Testis (tissue), 2 donors: ENCODE measurements at regions not wholly inside any gene's neighbourhood (a gene's known extent, or its start where the extent isn't known, plus 50 kb on each side); places are given as distances from the start of the nearest gene placed in this dataset.
"Not testable (repeated sequence)": the region's sequence is repeated elsewhere in the genome, so short reads cannot be mapped to it uniquely, and the experiment has no call there.

Experiments
- DNase-seq: peaks from one replicate; pipeline ENCODE4 v3.0.0-alpha.2; 2019
- H3K27ac ChIP-seq, 2 donors: fragments of 200-600 bp; sonication (generic); one replicate each; pipeline ENCODE4 v1.5.1; 2019
- H3K27me3 ChIP-seq: fragments of 200-600 bp; sonication (generic); one replicate; pipeline ENCODE4 v1.5.1; 2019
- H3K36me3 ChIP-seq: fragments of 200-600 bp; sonication (generic); one replicate; pipeline ENCODE4 v1.5.1; 2017; ENCODE audit warnings: low read depth; ENCODE audit errors: missing control alignments
- H3K4me1 ChIP-seq: fragments of 200-600 bp; sonication (generic); one replicate; pipeline ENCODE4 v1.5.1; 2019
- H3K4me3 ChIP-seq, 2 donors: fragments of 200-600 bp; sonication (generic); one replicate each; pipeline ENCODE4 v1.5.1; 2017 to 2019
- H3K9me3 ChIP-seq: fragments of 200-600 bp; sonication (generic); one replicate; pipeline ENCODE4 v1.5.1; 2017
- CTCF ChIP-seq, 3 experiments: fragments of 450-650 bp in 2 of 3; fragments of 200-600 bp in 1 of 3; sonication (generic) in 1 of 3; IDR thresholded peaks; one replicate each; pipeline ENCODE4 v1.5.1; 2016 to 2019; ENCODE audit warnings: antibody characterized with exemption in 3 of 3, mild to moderate bottlenecking in 2 of 3, moderate library complexity in 1 of 3
- POLR2A ChIP-seq: fragments of 450-650 bp; IDR thresholded peaks from one replicate; pipeline ENCODE4 v1.6.1; 2017; ENCODE audit warnings: antibody characterized with exemption, mild to moderate bottlenecking, moderate library complexity
- WGBS, 2 donors: methylation state at CpG; one replicate each; pipeline ENCODE4 v1.1.5; 2018; 5-methylcytosine and 5-hydroxymethylcytosine counted together
- intact Hi-C: fragments of 100-400 bp; cut with DNase I; formaldehyde crosslinking; loops from one replicate; pipeline ENCODE4 v1.15.1; 2023; ENCODE audit warnings: low total_unique reads

- DNase-seq = no peak
- TF ChIP-seq CTCF (IDR thresholded peaks at IDR 0.05) (no peak), POLR2A (no peak)
Measured at GRCh38 chr10:17527514-17528146, 73.2 kb upstream of the ST8SIA6 start.

GRCh38 chr10:17526571-17526970 lies 72.2 kb upstream of the ST8SIA6 start:
- intact Hi-C loops, H3K9me3 ChIP-seq, H3K27me3 ChIP-seq, H3K4me1 ChIP-seq, H3K27ac ChIP-seq, H3K36me3 ChIP-seq, H3K4me3 ChIP-seq, DNase-seq: not testable (repeated sequence)
- WGBS, 2 donors = 63 to 85% methylated on average over 1 of the region's 1 CpG

More at GRCh38 chr10:17527514-17528146, 73.2 kb upstream of the ST8SIA6 start:
- Histone ChIP-seq H3K36me3 (no peaks in the 10 kb centered on the region), H3K27me3 (no peaks in the 10 kb centered on the region), H3K9me3 (no peaks in the 10 kb centered on the region), H3K4me3 (no peak overlapping the region), H3K4me1 (no peaks in the 10 kb centered on the region), H3K27ac (no peak overlapping the region)
- WGBS, 2 donors = 85 to 86% methylated on average over 6 of the region's 6 CpGs
- intact Hi-C loops = no loop called here

GRCh38 chr10:17523917-17524316 lies 69.5 kb upstream of the ST8SIA6 start:
- Histone ChIP-seq H3K27me3 (no peaks in the 10 kb centered on the region), H3K9me3 (no peaks in the 10 kb centered on the region), H3K4me3 (no peak overlapping the region), H3K36me3 (no peaks in the 10 kb centered on the region), H3K27ac (no peak overlapping the region), H3K4me1 (no peaks in the 10 kb centered on the region)
- TF ChIP-seq CTCF (IDR thresholded peaks at IDR 0.05) (no peak), POLR2A (no peak)
- WGBS, 2 donors = 92 to 95% methylated on average over 6 of the region's 6 CpGs
- DNase-seq = no peak
- intact Hi-C loops = no loop called here

- DNase-seq = no peak
- intact Hi-C loops = no loop called here
- Histone ChIP-seq H3K4me1 (no peaks in the 10 kb centered on the region), H3K36me3 (no peaks in the 10 kb centered on the region), H3K27ac (no peak overlapping the region), H3K9me3 (no peaks in the 10 kb centered on the region), H3K27me3 (no peaks in the 10 kb centered on the region), H3K4me3 (no peak overlapping the region)
- TF ChIP-seq CTCF (IDR thresholded peaks at IDR 0.05) = no peak
- TF ChIP-seq POLR2A = no peak
- 85 to 95% methylated on average over 4 of the region's 4 CpGs for WGBS, 2 donors
Measured at GRCh38 chr10:17523246-17523753, 68.9 kb upstream of the ST8SIA6 start.

GRCh38 chr10:17522269-17522668 lies 67.9 kb upstream of the ST8SIA6 start:
- DNase-seq, H3K9me3 ChIP-seq, H3K27me3 ChIP-seq, H3K4me3 ChIP-seq, H3K4me1 ChIP-seq, intact Hi-C loops, H3K27ac ChIP-seq, H3K36me3 ChIP-seq: not testable (repeated sequence)
- WGBS, 2 donors = 93% methylated on average over 2 of the region's 2 CpGs

GRCh38 chr10:17519457-17519856 lies 65.1 kb upstream of the ST8SIA6 start:
- Histone ChIP-seq H3K36me3 (no peaks in the 10 kb centered on the region), H3K9me3 (no peaks in the 10 kb centered on the region), H3K27ac (no peak overlapping the region), H3K4me1 (no peaks in the 10 kb centered on the region), H3K4me3 (no peak overlapping the region), H3K27me3 (no peaks in the 10 kb centered on the region)
- intact Hi-C loops = no loop called here
- TF ChIP-seq POLR2A = no peak
- TF ChIP-seq CTCF (IDR thresholded peaks at IDR 0.05) = no peak
- DNase-seq = no peak
